H4 (cell line): ENCODE measurements at regions not wholly inside any gene's neighbourhood (a gene's known extent, or its start where the extent isn't known, plus 50 kb on each side); places are given as distances from the start of the nearest gene placed in this dataset.
A peak's percentile ranks its signal among the peaks of the same experiment; 100 is the strongest.

Experiments
- DNase-seq: peaks from one replicate; pipeline ENCODE4 v3.0.0-alpha.2; 2015; ENCODE audit warnings: low spot score

DNA sequence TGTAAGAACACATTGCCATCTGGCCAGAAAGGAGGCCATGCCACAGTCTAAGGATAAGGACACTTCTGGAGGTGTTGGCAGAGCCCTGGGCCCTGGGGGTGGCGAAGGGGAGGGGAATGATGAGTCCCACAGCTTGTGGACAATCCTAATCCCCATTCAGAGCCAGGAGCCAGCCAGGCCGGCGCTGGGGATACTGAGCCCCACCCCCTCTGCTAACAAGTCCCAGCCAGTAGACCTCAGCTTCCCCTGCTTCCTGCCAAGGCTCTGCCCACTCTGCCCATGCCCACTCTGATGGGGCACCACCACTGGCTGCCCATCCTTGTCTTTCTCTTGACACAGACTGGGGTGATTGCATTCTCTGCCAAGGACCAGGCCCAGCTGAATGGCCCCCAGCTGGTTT lies 71.9 kb downstream of the NAV1 start:
- DNase-seq, result no peak

DNA sequence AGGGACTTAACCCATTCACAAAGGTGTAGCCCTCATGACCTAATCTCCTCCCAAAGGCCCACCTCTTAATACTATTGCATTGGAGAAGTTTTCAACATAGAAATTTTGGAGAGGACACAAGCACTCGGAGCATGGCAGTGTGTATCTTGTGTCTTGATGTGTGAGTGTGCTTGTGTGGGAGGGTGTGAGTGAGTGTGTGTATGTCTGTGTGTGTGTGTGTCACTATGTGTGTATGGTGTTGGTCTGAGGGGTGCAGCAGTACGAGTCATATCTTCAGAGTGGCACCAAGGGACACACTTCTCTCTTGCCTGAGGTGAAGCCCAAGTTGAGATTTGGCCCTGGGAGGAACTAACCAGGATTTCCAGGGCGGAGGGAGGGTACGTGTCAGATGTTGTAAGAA lies 73.7 kb downstream of the NAV1 start:
- DNase-seq, result no peak

GRCh38 chr1:201614262-201615015 lies 75.5 kb downstream of the NAV1 start:
- DNase-seq, result no peak

DNA sequence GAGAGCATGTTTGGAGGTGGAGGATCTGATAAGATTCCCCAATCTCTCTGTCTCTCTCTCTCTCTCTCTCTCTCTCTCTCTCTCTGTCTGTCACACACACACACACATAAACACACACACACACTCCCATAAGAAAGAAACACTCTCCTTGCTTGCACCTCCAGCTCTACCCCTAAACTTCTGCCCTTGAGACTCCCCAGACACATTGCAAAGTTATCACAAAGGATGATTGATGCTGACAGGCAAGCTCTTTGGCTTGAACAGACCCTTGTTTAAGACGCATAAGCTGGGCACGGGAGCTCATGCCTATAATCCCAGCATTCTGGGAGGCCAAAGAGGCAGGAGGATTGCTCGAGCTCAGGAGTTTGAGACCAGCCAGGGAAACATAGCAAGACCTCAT lies 78.2 kb downstream of the NAV1 start:
- DNase-seq, result no peak

DNA sequence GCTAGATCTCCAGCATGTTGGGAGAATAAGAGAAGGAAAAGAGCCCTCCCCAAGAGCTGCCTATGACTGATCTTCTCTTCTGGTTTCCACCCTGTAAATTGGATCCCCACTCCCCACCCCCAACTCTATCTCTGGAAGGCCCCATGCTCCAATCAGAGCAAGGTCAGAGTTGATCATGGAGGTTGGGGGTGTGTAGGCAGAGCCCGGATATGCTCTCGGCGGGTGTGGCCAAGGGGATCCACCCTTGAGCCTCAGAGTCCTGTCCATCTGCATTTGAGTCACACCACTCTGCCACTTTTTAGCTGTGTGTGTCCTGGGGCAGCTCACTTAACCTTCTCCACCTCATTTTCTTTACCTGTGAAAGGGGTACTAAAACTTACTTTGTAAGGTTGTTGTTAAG lies 79.5 kb downstream of the NAV1 start:
- DNase-seq, result no peak

- DNase-seq, result no peak
These were observed 80.0 kb downstream of the NAV1 start for GRCh38 chr1:201618905-201619304.

DNA sequence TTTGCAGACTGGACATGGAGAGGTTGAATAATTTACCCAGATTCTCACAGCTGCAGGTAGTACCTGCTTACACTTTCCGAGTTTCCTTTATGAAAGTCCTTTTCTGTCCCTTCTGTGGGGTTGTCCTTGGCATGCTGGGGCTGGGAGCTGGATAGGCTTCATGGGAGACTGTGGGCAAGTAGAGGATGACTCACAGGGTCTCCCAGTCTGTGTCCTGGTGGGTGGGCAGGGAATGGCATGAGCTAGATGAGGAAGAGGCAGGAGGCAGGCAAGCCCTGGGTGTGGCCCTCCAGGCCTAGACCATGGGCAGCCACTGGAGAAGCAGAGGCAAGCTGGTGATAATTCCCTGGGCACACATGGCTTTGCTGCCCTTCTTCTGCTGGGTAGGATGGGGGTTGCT lies 80.6 kb downstream of the NAV1 start:
- no peak for DNase-seq

DNA sequence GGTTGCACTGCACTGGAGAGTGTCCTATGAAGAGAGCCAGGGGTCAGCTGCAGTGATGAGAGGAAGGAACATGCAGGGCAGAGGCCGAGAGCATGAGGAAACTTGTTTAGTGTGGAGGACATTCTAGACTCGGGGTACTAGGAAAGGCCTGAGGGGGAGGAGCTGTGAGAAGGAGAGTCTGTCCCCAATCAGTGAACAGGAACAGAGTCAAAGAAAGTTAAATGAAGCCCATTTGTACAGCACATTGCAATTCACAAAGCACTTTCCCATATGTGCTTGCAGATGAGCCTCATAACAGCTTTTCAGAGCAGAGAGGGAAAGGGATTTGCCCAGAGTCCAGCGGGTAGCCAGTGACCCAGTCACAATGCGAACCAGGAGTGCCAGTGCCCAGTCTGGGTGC lies 83.4 kb downstream of the NAV1 start:
- no peak for DNase-seq

DNA sequence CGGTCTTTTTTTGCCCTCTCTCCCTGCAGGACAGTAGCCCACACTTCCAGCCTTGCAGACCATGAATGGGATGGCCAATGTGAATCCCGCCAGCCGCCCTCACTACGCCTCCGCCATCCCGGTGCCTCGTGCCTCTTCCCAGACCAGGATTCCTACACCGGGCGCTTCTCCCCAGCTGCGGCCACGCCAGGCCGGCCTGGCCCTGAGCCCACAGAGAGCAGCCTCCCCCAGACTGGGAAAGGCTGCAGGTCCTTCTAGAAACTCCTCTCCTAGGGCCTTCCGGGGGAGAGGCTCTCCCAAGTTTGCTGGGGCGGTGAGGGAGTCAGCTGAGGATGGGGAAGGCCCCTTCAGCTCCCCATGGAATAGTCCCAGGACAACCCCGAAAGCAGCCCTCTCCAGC lies 83.9 kb downstream of the NAV1 start:
- no peak for DNase-seq

DNA sequence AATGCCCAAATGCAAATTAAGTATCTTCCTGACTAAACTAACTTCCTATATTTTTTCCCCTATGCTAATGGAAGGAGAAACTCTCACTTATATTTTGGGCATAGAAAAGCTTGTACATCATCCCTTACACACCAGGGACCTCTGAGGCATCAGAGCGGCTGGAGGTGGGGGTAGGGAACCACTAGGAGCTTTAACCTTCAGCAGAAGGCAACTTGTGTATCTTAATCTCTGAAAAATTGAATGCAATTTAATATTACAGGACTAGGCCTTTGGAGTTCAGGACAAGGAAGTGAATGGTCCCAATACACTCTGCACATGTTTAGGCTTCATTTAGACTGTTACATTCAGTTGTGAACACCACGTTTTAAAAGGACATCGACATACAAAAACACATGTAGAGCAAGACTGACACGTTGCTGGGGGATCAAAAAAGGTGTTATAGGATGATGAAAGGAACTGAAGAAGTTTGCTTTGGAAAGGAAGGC lies 85.9 kb downstream of the NAV1 start:
- DNase-seq, result no peak

GRCh38 chr1:201625226-201625761 lies 86.4 kb downstream of the NAV1 start:
- no peak for DNase-seq

- DNase-seq, result no peak
These were observed 86.9 kb downstream of the NAV1 start for GRCh38 chr1:201625851-201626251.

- no peak for DNase-seq
These were observed 87.8 kb downstream of the NAV1 start for GRCh38 chr1:201626629-201627275.

- DNase-seq, result no peak
These were observed 89.6 kb downstream of the NAV1 start for GRCh38 chr1:201628490-201628889.

DNA sequence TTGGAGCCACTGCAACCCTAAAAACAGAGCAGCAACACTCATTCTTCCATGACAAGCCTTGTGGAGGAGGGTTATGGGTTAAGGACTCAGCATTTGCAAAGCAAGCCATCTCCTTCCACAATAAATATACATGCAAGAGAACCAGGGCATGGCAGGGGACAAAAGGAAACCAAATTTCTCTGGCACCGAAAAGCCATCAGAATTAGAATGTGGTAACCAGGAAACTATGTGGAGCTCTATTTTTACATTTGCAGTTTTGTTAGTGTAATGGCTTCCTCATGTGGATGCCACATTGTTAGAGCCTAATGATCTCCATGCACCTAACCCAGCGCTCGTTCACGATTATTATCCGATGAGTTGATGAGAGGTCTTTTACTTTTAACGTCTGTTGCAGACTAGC lies 91.7 kb downstream of the NAV1 start:
- no peak for DNase-seq

GRCh38 chr1:201631037-201631436 lies 92.1 kb downstream of the NAV1 start:
- no peak for DNase-seq

GRCh38 chr1:201632364-201632952 lies 93.5 kb downstream of the NAV1 start:
- DNase-seq, result no peak

DNA sequence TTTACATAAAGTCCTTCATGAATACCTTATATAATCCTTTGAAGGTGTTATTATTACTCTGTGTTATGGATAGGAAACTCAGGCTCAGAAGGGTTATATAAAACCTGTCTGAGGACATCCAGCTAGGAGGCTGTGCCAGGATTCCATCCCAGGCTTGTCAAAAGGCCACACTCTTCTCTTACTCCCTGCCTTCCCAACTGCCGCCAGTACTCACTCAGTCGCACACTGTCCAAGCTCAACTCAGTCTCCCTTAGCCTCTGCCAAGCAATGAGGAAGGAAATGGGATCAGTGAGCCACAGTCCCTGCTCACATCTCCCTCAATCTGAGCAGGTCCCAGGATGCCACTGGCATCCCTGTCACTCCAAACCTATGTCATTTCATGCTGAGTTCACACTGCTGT lies 94.4 kb downstream of the NAV1 start:
- DNase-seq, result no peak

- no peak for DNase-seq
These were observed 94.9 kb downstream of the NAV1 start for GRCh38 chr1:201633811-201634210.

DNA sequence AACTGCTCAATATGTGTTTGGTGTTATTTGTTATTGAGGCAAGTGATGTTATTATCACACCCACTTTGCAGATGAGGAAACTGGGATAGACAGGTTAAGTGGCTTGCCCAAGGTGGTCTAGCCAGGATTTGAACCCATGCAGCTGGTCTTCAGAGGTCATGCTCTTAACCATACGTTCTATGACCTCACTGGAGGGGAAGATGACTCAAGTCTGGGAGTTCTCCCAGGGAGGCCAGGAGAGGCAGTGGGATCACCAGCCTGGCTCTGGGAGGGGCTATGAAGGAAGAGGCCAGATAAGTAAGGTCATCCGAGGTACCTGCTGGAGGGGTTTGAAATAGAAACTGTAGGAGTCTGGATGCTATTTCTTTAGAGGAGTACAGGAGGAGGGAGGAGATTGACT lies 95.3 kb downstream of the NAV1 start:
- DNase-seq, result no peak

DNA sequence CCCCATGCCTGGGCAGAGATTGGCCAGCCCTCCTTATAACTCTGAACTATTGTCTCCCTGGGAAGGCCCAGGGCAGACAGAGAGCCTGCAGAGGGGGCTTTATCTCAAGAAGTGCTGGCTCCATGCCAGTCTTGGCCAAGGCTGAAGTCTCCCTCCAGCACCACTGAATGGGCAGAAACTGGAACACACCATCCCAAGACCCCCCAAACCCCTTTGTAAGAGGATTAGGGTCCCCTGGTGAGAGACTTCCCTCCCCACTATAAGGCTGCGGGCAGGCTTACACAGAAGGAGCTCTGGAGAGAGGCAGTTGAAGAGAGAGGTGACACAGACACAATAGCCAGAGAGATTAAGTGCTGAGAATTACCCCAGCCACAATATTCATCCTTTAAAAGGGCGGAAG lies 97.2 kb downstream of the NAV1 start:
- DNase-seq, result no peak

- peak; percentile 48 for DNase-seq
These were observed 97.6 kb downstream of the NAV1 start for GRCh38 chr1:201636510-201636971.
